ENCODE measurements at regions not wholly inside any gene's neighbourhood (a gene's known extent, or its start where the extent isn't known, plus 50 kb on each side); places are given as distances from the start of the nearest gene placed in this dataset.

- H3K27me3 ChIP-seq (ENCODE audit: insufficient read depth, low read depth, low read length), result no peaks in the 10 kb centered on the region
- H3K9ac ChIP-seq (ENCODE audit: low read length), result no peak overlapping the region
- H3K4me3 ChIP-seq (ENCODE audit: low read length), result no peak overlapping the region
- H3K4me2 ChIP-seq (ENCODE audit: low read length), result no peak overlapping the region
- H3K36me3 ChIP-seq (ENCODE audit: insufficient read depth, low read length), result no peaks in the 10 kb centered on the region
- H2AFZ ChIP-seq (ENCODE audit: low read depth, low read length), result no peak overlapping the region
- no peaks in the 10 kb centered on the region for H4K20me1 ChIP-seq (ENCODE audit: insufficient read depth)
- no peaks in the 10 kb centered on the region for H3K79me2 ChIP-seq (replicated peaks; ENCODE audit: insufficient read depth, low read length)
- H3K9me3 ChIP-seq (ENCODE audit: low read length), result no peaks in the 10 kb centered on the region
- no peaks in the 10 kb centered on the region for H3K9me2 ChIP-seq (ENCODE audit: insufficient read depth, low read length)
- no peaks in the 10 kb centered on the region for H3F3A ChIP-seq (ENCODE audit: insufficient read depth, low read length, poor library complexity, severe bottlenecking)
- TF ChIP-seq SMC3 (conservative IDR thresholded peaks at IDR 0.05; ENCODE audit: poor library complexity) (no peak), TAF1 (IDR thresholded peaks at IDR 0.05; ENCODE audit: low read depth) (no peak), RAD21 (conservative IDR thresholded peaks at IDR 0.05) (no peak), POLR2AphosphoS5 (IDR thresholded peaks at IDR 0.05) (no peak), EZH2 (IDR thresholded peaks at IDR 0.05; ENCODE audit: borderline replicate concordance, insufficient read depth, low read length, poor library complexity, severe bottlenecking) (no peak), REST (IDR thresholded peaks at IDR 0.05; ENCODE audit: borderline replicate concordance) (no peak)
- H3K27ac ChIP-seq (ENCODE audit: low read length), result no peak overlapping the region
Observed at GRCh38 chr5:52727020-52727419, 60.7 kb upstream of the ITGA1 start.

GRCh38 chr5:52727576-52727975 lies 60.1 kb upstream of the ITGA1 start:
- Histone ChIP-seq H3K9me3 (ENCODE audit: low read length) (no peaks in the 10 kb centered on the region), H3K4me2 (ENCODE audit: low read length) (no peak overlapping the region), H3K27ac (ENCODE audit: low read length) (no peak overlapping the region), H3F3A (ENCODE audit: insufficient read depth, low read length, poor library complexity, severe bottlenecking) (no peaks in the 10 kb centered on the region), H4K20me1 (ENCODE audit: insufficient read depth) (no peaks in the 10 kb centered on the region), H3K9me2 (ENCODE audit: insufficient read depth, low read length) (no peaks in the 10 kb centered on the region), H3K79me2 (replicated peaks; ENCODE audit: insufficient read depth, low read length) (no peaks in the 10 kb centered on the region), H2AFZ (ENCODE audit: low read depth, low read length) (no peak overlapping the region), H3K4me3 (ENCODE audit: low read length) (no peak overlapping the region), H3K36me3 (ENCODE audit: insufficient read depth, low read length) (no peaks in the 10 kb centered on the region), H3K27me3 (ENCODE audit: insufficient read depth, low read depth, low read length) (no peaks in the 10 kb centered on the region), H3K9ac (ENCODE audit: low read length) (no peak overlapping the region)
- no peak for TF ChIP-seq POLR2AphosphoS5 (IDR thresholded peaks at IDR 0.05)
- TF ChIP-seq, protein P1, sequence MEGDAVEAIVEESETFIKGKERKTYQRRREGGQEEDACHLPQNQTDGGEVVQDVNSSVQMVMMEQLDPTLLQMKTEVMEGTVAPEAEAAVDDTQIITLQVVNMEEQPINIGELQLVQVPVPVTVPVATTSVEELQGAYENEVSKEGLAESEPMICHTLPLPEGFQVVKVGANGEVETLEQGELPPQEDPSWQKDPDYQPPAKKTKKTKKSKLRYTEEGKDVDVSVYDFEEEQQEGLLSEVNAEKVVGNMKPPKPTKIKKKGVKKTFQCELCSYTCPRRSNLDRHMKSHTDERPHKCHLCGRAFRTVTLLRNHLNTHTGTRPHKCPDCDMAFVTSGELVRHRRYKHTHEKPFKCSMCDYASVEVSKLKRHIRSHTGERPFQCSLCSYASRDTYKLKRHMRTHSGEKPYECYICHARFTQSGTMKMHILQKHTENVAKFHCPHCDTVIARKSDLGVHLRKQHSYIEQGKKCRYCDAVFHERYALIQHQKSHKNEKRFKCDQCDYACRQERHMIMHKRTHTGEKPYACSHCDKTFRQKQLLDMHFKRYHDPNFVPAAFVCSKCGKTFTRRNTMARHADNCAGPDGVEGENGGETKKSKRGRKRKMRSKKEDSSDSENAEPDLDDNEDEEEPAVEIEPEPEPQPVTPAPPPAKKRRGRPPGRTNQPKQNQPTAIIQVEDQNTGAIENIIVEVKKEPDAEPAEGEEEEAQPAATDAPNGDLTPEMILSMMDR (IDR thresholded peaks at IDR 0.05; ENCODE audit: poor library complexity, severe bottlenecking), result no peak
- TF ChIP-seq RAD21 (conservative IDR thresholded peaks at IDR 0.05), result no peak
- TF ChIP-seq SMC3 (conservative IDR thresholded peaks at IDR 0.05; ENCODE audit: poor library complexity), result no peak
- TF ChIP-seq MXI1 (conservative IDR thresholded peaks at IDR 0.05; ENCODE audit: poor library complexity, severe bottlenecking), result no peak
- TF ChIP-seq EP300 (conservative IDR thresholded peaks at IDR 0.05; ENCODE audit: poor library complexity, severe bottlenecking), result no peak
- TF ChIP-seq TAF1 (IDR thresholded peaks at IDR 0.05; ENCODE audit: low read depth), result no peak
- TF ChIP-seq EZH2 (IDR thresholded peaks at IDR 0.05; ENCODE audit: borderline replicate concordance, insufficient read depth, low read length, poor library complexity, severe bottlenecking), result no peak
- no peak for TF ChIP-seq REST (IDR thresholded peaks at IDR 0.05; ENCODE audit: borderline replicate concordance)
